ENCODE measurements at regions not wholly inside any gene's neighbourhood (a gene's known extent, or its start where the extent isn't known, plus 50 kb on each side); places are given as distances from the start of the nearest gene placed in this dataset.

- no peak overlapping the region for H3K4me3 ChIP-seq (replicated peaks in 1 of 3)
- no peak overlapping the region for H3K27ac ChIP-seq
- no peak for DNase-seq
- no peaks in the 10 kb centered on the region for H3K36me3 ChIP-seq
- WGBS, 2 donors: 77 to 83% methylated on average over 3 of the region's 3 CpGs
- no peaks in the 10 kb centered on the region for H3K4me1 ChIP-seq
- TF ChIP-seq POLR2A (IDR thresholded peaks at IDR 0.05): no peak
- TF ChIP-seq, protein P1, sequence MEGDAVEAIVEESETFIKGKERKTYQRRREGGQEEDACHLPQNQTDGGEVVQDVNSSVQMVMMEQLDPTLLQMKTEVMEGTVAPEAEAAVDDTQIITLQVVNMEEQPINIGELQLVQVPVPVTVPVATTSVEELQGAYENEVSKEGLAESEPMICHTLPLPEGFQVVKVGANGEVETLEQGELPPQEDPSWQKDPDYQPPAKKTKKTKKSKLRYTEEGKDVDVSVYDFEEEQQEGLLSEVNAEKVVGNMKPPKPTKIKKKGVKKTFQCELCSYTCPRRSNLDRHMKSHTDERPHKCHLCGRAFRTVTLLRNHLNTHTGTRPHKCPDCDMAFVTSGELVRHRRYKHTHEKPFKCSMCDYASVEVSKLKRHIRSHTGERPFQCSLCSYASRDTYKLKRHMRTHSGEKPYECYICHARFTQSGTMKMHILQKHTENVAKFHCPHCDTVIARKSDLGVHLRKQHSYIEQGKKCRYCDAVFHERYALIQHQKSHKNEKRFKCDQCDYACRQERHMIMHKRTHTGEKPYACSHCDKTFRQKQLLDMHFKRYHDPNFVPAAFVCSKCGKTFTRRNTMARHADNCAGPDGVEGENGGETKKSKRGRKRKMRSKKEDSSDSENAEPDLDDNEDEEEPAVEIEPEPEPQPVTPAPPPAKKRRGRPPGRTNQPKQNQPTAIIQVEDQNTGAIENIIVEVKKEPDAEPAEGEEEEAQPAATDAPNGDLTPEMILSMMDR (IDR thresholded peaks at IDR 0.05): no peak
- intact Hi-C loops (cut with DNase I): no loop called here
- H3K27me3 ChIP-seq: no peaks in the 10 kb centered on the region
- H3K9me3 ChIP-seq: no peaks in the 10 kb centered on the region
Measured at GRCh38 chr3:109644746-109645145, 307.4 kb upstream of the DPPA4 start.

- intact Hi-C loops (cut with DNase I): no loop called here
Measured at GRCh38 chr3:109648027-109648426, 310.7 kb upstream of the DPPA4 start.

GRCh38 chr3:109656225-109656624, 318.9 kb upstream of the DPPA4 start:
- Histone ChIP-seq H3K27ac (no peak overlapping the region), H3K36me3 (no peaks in the 10 kb centered on the region), H3K9me3 (no peaks in the 10 kb centered on the region), H3K27me3 (no peaks in the 10 kb centered on the region), H3K4me1 (no peaks in the 10 kb centered on the region), H3K4me3 (replicated peaks in 1 of 3) (no peak overlapping the region)
- DNase-seq: no peak
- TF ChIP-seq, protein P1 (IDR thresholded peaks at IDR 0.05): no peak
- no peak for TF ChIP-seq POLR2A (IDR thresholded peaks at IDR 0.05)
- intact Hi-C loops (cut with DNase I): no loop called here

More at GRCh38 chr3:109648027-109648426, 310.7 kb upstream of the DPPA4 start:
- TF ChIP-seq, protein P1 (IDR thresholded peaks at IDR 0.05): no peak
- no peak for TF ChIP-seq POLR2A (IDR thresholded peaks at IDR 0.05)
- Histone ChIP-seq H3K9me3 (no peaks in the 10 kb centered on the region), H3K27ac (no peak overlapping the region), H3K27me3 (no peaks in the 10 kb centered on the region), H3K36me3 (no peaks in the 10 kb centered on the region), H3K4me1 (no peaks in the 10 kb centered on the region), H3K4me3 (replicated peaks in 1 of 3) (no peak overlapping the region)
- 64 to 72% methylated on average over 6 of the region's 6 CpGs for WGBS, 2 donors
- DNase-seq: no peak

GRCh38 chr3:109678600-109678999, 341.3 kb upstream of the DPPA4 start:
- no peak overlapping the region for H3K27ac ChIP-seq
- no peaks in the 10 kb centered on the region for H3K4me1 ChIP-seq
- DNase-seq: no peak
- H3K27me3 ChIP-seq: no peaks in the 10 kb centered on the region
- intact Hi-C loops (cut with DNase I): no loop called here
- H3K9me3 ChIP-seq: no peaks in the 10 kb centered on the region
- H3K4me3 ChIP-seq (replicated peaks in 1 of 3): no peak overlapping the region
- H3K36me3 ChIP-seq: no peaks in the 10 kb centered on the region
- TF ChIP-seq, protein P1 (IDR thresholded peaks at IDR 0.05): no peak
- no peak for TF ChIP-seq POLR2A (IDR thresholded peaks at IDR 0.05)

GRCh38 chr3:109679664-109680063, 342.3 kb upstream of the DPPA4 start:
- no peaks in the 10 kb centered on the region for H3K36me3 ChIP-seq
- H3K4me1 ChIP-seq: no peaks in the 10 kb centered on the region
- no peaks in the 10 kb centered on the region for H3K27me3 ChIP-seq
- TF ChIP-seq, protein P1 (IDR thresholded peaks at IDR 0.05): no peak
- no peak for TF ChIP-seq POLR2A (IDR thresholded peaks at IDR 0.05)
- H3K27ac ChIP-seq: no peak overlapping the region
- WGBS, 2 donors: 62 to 64% methylated on average over 4 of the region's 4 CpGs
- DNase-seq: no peak
- H3K4me3 ChIP-seq (replicated peaks in 1 of 3): no peak overlapping the region
- H3K9me3 ChIP-seq: no peaks in the 10 kb centered on the region
- intact Hi-C loops (cut with DNase I): no loop called here
